ENCODE measurements at regions not wholly inside any gene's neighbourhood (a gene's known extent, or its start where the extent isn't known, plus 50 kb on each side); places are given as distances from the start of the nearest gene placed in this dataset.

GRCh38 chr14:34227834-34228649 lies 234.0 kb downstream of the SPTSSA start:
- no peaks in the 10 kb centered on the region; the same call in 1 of the 2 replicates for H3K27me3 ChIP-seq (ENCODE audit: control insufficient read depth, low read length)
- no peak overlapping the region for H3K4me2 ChIP-seq (ENCODE audit: low read length)
- no peaks in the 10 kb centered on the region for H3K9me3 ChIP-seq (ENCODE audit: control insufficient read depth, insufficient read depth, low read length)
- H4K20me1 ChIP-seq (ENCODE audit: control insufficient read depth, insufficient read depth, low read depth, low read length), result no peaks in the 10 kb centered on the region
- no peaks in the 10 kb centered on the region for H3K9me2 ChIP-seq (replicated peaks; ENCODE audit: control insufficient read depth, low read length)
- no peak overlapping the region for H3K27ac ChIP-seq (ENCODE audit: low read depth, low read length)
- no peaks in the 10 kb centered on the region for H3K79me2 ChIP-seq (ENCODE audit: control insufficient read depth, low read length)
- H3K4me3 ChIP-seq (ENCODE audit: low read length), result no peak overlapping the region
- no peak for TF ChIP-seq EZH2phosphoT487 (IDR thresholded peaks at IDR 0.05; ENCODE audit: borderline replicate concordance, low read length)
- TF ChIP-seq CTCF (IDR thresholded peaks at IDR 0.05; ENCODE audit: low read depth, low read length, poor library complexity, severe bottlenecking), result peak; percentile 77
- H3F3A ChIP-seq (ENCODE audit: control insufficient read depth, insufficient read depth), result no peaks in the 10 kb centered on the region
- H3K36me3 ChIP-seq (ENCODE audit: control insufficient read depth, low read length), result no peaks in the 10 kb centered on the region
- no peaks in the 10 kb centered on the region for H3K4me1 ChIP-seq (ENCODE audit: control insufficient read depth, low read length)

DNA sequence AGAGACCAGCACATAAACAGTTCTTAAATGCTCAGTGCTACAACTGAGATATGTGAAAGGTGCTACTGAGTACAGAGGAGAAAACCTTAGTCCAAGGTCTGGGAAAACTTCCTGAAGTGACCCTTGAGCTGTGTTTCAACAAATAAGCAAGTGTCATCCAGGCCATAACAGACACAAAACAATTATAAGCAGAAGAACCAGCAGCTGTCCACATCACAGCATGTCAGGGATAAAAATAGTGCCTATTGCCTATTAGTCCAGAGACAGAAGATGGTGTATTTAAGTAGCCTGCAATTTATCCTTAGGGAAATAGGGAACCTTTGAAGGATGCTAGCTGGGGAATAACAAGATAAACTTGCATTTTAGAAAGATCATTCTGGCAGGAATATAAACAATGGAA lies 237.8 kb downstream of the SPTSSA start:
- H3K36me3 ChIP-seq (ENCODE audit: control insufficient read depth, low read length), result no peaks in the 10 kb centered on the region
- no peaks in the 10 kb centered on the region for H3K9me2 ChIP-seq (replicated peaks; ENCODE audit: control insufficient read depth, low read length)
- no peaks in the 10 kb centered on the region for H3K79me2 ChIP-seq (ENCODE audit: control insufficient read depth, low read length)
- no peaks in the 10 kb centered on the region for H3K9me3 ChIP-seq (ENCODE audit: control insufficient read depth, insufficient read depth, low read length)
- H3K27ac ChIP-seq (ENCODE audit: low read depth, low read length), result no peak overlapping the region
- H3K4me2 ChIP-seq (ENCODE audit: low read length), result no peak overlapping the region
- TF ChIP-seq EZH2phosphoT487 (IDR thresholded peaks at IDR 0.05; ENCODE audit: borderline replicate concordance, low read length), result no peak
- TF ChIP-seq CTCF (IDR thresholded peaks at IDR 0.05; ENCODE audit: low read depth, low read length, poor library complexity, severe bottlenecking), result no peak
- no peaks in the 10 kb centered on the region for H3F3A ChIP-seq (ENCODE audit: control insufficient read depth, insufficient read depth)
- H3K4me3 ChIP-seq (ENCODE audit: low read length), result no peak overlapping the region
- H3K27me3 ChIP-seq (ENCODE audit: control insufficient read depth, low read length), result no peaks in the 10 kb centered on the region; the same call in 1 of the 2 replicates
- no peaks in the 10 kb centered on the region for H3K4me1 ChIP-seq (ENCODE audit: control insufficient read depth, low read length)
- no peaks in the 10 kb centered on the region for H4K20me1 ChIP-seq (ENCODE audit: control insufficient read depth, insufficient read depth, low read depth, low read length)

DNA sequence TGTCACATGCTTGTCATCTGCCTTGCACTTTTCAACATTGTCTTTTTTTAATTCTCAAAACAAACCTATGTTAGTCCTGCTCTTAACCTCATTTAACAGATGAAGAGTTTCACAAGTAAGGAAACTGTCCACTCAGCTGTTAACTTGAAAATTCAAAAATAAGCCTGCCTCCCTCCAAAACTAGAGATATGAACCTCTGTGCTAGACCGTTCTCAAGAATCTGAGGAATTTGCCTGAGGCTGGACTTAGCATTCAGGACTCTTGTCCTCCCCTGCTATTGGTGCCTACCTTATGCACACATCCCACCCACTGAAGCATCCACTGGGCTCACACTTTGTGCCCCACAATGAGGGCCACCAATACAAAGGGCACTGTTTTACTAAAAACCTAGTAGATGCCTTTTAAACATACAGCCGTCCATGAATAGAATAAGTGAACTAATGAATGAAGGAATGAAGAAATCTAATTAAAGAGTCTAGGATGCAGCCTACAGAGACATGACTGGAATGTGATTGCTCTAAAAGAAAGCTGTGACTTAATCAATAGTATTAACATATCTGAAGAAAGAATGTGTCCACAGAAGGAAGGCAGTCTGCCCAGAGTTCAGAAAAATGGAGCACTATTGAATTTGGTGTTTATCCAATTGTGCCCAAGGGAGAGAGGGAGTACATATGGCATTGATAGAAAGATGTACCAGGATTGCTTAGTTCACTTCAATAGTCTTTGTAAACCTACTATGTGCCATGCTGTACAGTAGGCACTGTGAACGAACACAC lies 238.5 kb downstream of the SPTSSA start:
- Histone ChIP-seq H4K20me1 (ENCODE audit: control insufficient read depth, insufficient read depth, low read depth, low read length) (no peaks in the 10 kb centered on the region), H3K27me3 (ENCODE audit: control insufficient read depth, low read length) (no peaks in the 10 kb centered on the region; the same call in 1 of the 2 replicates), H3K79me2 (ENCODE audit: control insufficient read depth, low read length) (no peaks in the 10 kb centered on the region), H3F3A (ENCODE audit: control insufficient read depth, insufficient read depth) (no peaks in the 10 kb centered on the region), H3K9me3 (ENCODE audit: control insufficient read depth, insufficient read depth, low read length) (no peaks in the 10 kb centered on the region), H3K4me3 (ENCODE audit: low read length) (no peak overlapping the region), H3K27ac (ENCODE audit: low read depth, low read length) (no peak overlapping the region), H3K4me2 (ENCODE audit: low read length) (no peak overlapping the region), H3K36me3 (ENCODE audit: control insufficient read depth, low read length) (no peaks in the 10 kb centered on the region), H3K4me1 (ENCODE audit: control insufficient read depth, low read length) (no peaks in the 10 kb centered on the region), H3K9me2 (replicated peaks; ENCODE audit: control insufficient read depth, low read length) (no peaks in the 10 kb centered on the region)
- TF ChIP-seq EZH2phosphoT487 (IDR thresholded peaks at IDR 0.05; ENCODE audit: borderline replicate concordance, low read length), result no peak
- TF ChIP-seq CTCF (IDR thresholded peaks at IDR 0.05; ENCODE audit: low read depth, low read length, poor library complexity, severe bottlenecking), result no peak
